Endothelial cell of umbilical vein (primary cell): ENCODE measurements at regions not wholly inside any gene's neighbourhood (a gene's known extent, or its start where the extent isn't known, plus 50 kb on each side); places are given as distances from the start of the nearest gene placed in this dataset.

ENCODE experiments used
- EZH2 ChIP-seq: IDR thresholded peaks from 2 replicates; pipeline ENCODE4 v1.6.1; 2012; ENCODE audit warnings: borderline replicate concordance, low read depth, mild to moderate bottlenecking, moderate library complexity, low read length, inconsistent platforms; ENCODE audit not compliant: severe bottlenecking
- POLR2AphosphoS5 ChIP-seq: IDR thresholded peaks from 2 replicates; pipeline ENCODE4 v1.6.1; 2012; ENCODE audit warnings: low read depth, mild to moderate bottlenecking, control low read depth, low read length, moderate library complexity; ENCODE audit not compliant: insufficient read depth
- TF ChIP-seq, protein P1 (sequence below), 2 donors: IDR thresholded peaks; 1 replicate in 1 of 2; 2 replicates in 1 of 2; pipeline ENCODE4 v1.5.1; 2011; ENCODE audit warnings: low read length in 2 of 2, mild to moderate bottlenecking in 2 of 2, moderate library complexity in 2 of 2, control low read depth in 1 of 2, inconsistent platforms in 1 of 2, low read depth in 1 of 2; ENCODE audit not compliant: insufficient read depth in 1 of 2; ENCODE audit errors: extremely low read depth in 1 of 2

DNA sequence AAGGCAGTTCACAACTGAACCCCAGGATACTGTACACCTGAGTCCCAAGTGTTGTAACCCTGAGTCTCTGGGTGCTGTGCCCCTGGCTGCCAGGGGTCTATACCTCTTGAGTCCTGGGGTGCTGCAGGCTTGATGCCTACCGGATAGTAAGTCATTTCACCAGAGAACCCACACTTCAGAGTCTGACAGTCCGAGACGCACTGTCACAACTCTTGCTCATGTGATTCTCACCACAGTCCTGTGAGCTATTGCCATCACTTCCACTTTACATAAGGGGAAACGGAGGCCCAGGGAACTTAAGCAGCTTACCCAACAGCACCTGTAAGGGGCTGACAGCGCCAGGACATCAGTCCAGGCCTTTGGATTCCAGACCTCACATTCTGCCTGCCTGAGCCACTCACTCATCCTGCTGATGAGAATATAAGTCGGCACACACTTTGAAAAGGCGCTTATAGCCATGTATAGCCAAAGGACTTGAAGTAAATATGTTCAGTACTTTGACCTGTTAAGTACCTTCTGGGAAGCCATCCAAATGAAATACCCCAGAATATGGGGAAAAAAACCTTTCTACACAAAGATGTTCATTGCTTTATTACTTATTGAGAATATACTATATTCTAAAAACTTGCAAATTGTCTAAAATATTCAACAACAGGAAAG lies 180.7 kb upstream of the ID2 start:
- TF ChIP-seq, protein P1, sequence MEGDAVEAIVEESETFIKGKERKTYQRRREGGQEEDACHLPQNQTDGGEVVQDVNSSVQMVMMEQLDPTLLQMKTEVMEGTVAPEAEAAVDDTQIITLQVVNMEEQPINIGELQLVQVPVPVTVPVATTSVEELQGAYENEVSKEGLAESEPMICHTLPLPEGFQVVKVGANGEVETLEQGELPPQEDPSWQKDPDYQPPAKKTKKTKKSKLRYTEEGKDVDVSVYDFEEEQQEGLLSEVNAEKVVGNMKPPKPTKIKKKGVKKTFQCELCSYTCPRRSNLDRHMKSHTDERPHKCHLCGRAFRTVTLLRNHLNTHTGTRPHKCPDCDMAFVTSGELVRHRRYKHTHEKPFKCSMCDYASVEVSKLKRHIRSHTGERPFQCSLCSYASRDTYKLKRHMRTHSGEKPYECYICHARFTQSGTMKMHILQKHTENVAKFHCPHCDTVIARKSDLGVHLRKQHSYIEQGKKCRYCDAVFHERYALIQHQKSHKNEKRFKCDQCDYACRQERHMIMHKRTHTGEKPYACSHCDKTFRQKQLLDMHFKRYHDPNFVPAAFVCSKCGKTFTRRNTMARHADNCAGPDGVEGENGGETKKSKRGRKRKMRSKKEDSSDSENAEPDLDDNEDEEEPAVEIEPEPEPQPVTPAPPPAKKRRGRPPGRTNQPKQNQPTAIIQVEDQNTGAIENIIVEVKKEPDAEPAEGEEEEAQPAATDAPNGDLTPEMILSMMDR (IDR thresholded peaks at IDR 0.05; ENCODE audit: extremely low read depth in 1 of 2, insufficient read depth in 1 of 2, low read depth in 1 of 2, low read length in 2 of 2): no peak
- TF ChIP-seq EZH2 (no peak), POLR2AphosphoS5 (no peak)
